Skeletal muscle satellite cell (primary cell): ENCODE measurements at regions not wholly inside any gene's neighbourhood (a gene's known extent, or its start where the extent isn't known, plus 50 kb on each side); places are given as distances from the start of the nearest gene placed in this dataset.

Experiments
- H3K27me3 ChIP-seq: 2 replicates; pipeline ENCODE4 v1.7.0; 2013; ENCODE audit warnings: low read length; ENCODE audit not compliant: control insufficient read depth, insufficient read depth
- H3K36me3 ChIP-seq: 2 replicates; pipeline ENCODE4 v1.7.0; 2013; ENCODE audit warnings: mild to moderate bottlenecking, control low read depth, low read length; ENCODE audit not compliant: insufficient read depth
- H3K4me1 ChIP-seq: 2 replicates; pipeline ENCODE4 v1.7.0; 2013; ENCODE audit warnings: low read length; ENCODE audit not compliant: control insufficient read depth, insufficient read depth
- H3K4me2 ChIP-seq: 2 replicates; pipeline ENCODE4 v1.7.0; 2013; ENCODE audit warnings: mild to moderate bottlenecking, low read length
- H3K4me3 ChIP-seq: 2 replicates; pipeline ENCODE4 v1.7.0; 2013; ENCODE audit warnings: low read length
- H3K9ac ChIP-seq: 2 replicates; pipeline ENCODE4 v1.7.0; 2013; ENCODE audit warnings: mild to moderate bottlenecking, low read depth, low read length, moderate library complexity
- H3K9me3 ChIP-seq: replicated peaks from 2 replicates; pipeline ENCODE4 v1.7.0; 2013; ENCODE audit warnings: mild to moderate bottlenecking, control low read depth, low read length

- H3K9ac ChIP-seq = no peak overlapping the region
- no peak overlapping the region for H3K4me2 ChIP-seq
- no peaks in the 10 kb centered on the region for H3K36me3 ChIP-seq
- H3K9me3 ChIP-seq = peaks cover 6% of the 10 kb centered on the region
- no peaks in the 10 kb centered on the region for H3K4me1 ChIP-seq
- H3K27me3 ChIP-seq = no peaks in the 10 kb centered on the region
- H3K4me3 ChIP-seq = no peak overlapping the region
These were observed 456.4 kb upstream of the PFKP start for GRCh38 chr10:2610946-2611345.

- Histone ChIP-seq H3K4me2 (no peak overlapping the region), H3K27me3 (no peaks in the 10 kb centered on the region), H3K4me3 (no peak overlapping the region), H3K36me3 (no peaks in the 10 kb centered on the region), H3K9me3 (peaks cover 4% of the 10 kb centered on the region), H3K4me1 (no peaks in the 10 kb centered on the region), H3K9ac (no peak overlapping the region)
These were observed 462.5 kb upstream of the PFKP start for GRCh38 chr10:2604891-2605290.

GRCh38 chr10:2599571-2599970 is 467.8 kb upstream of the PFKP start:
- Histone ChIP-seq H3K4me1 (no peaks in the 10 kb centered on the region), H3K9ac (no peak overlapping the region), H3K9me3 (peaks cover 9% of the 10 kb centered on the region)

GRCh38 chr10:2592360-2593160 is 474.8 kb upstream of the PFKP start:
- Histone ChIP-seq H3K4me2 (no peak overlapping the region), H3K27me3 (no peaks in the 10 kb centered on the region), H3K9me3 (peaks cover 14% of the 10 kb centered on the region), H3K4me3 (no peak overlapping the region), H3K36me3 (no peaks in the 10 kb centered on the region), H3K4me1 (no peaks in the 10 kb centered on the region), H3K9ac (no peak overlapping the region)

More at GRCh38 chr10:2599571-2599970, 467.8 kb upstream of the PFKP start:
- Histone ChIP-seq H3K4me3 (no peak overlapping the region), H3K27me3 (no peaks in the 10 kb centered on the region), H3K36me3 (no peaks in the 10 kb centered on the region), H3K4me2 (no peak overlapping the region)

GRCh38 chr10:2589196-2589595 is 478.2 kb upstream of the PFKP start:
- Histone ChIP-seq H3K27me3 (no peaks in the 10 kb centered on the region), H3K4me3 (no peak overlapping the region), H3K4me1 (no peaks in the 10 kb centered on the region), H3K9ac (no peak overlapping the region), H3K9me3 (peaks cover 5% of the 10 kb centered on the region), H3K4me2 (no peak overlapping the region), H3K36me3 (no peaks in the 10 kb centered on the region)

- Histone ChIP-seq H3K36me3 (no peaks in the 10 kb centered on the region), H3K9me3 (no peaks in the 10 kb centered on the region), H3K4me3 (no peak overlapping the region), H3K4me2 (no peak overlapping the region), H3K9ac (no peak overlapping the region), H3K27me3 (no peaks in the 10 kb centered on the region), H3K4me1 (no peaks in the 10 kb centered on the region)
These were observed 483.0 kb upstream of the PFKP start for GRCh38 chr10:2584385-2584784.

- Histone ChIP-seq H3K4me2 (no peak overlapping the region), H3K4me1 (no peaks in the 10 kb centered on the region), H3K27me3 (no peaks in the 10 kb centered on the region), H3K36me3 (no peaks in the 10 kb centered on the region), H3K4me3 (no peak overlapping the region), H3K9ac (no peak overlapping the region), H3K9me3 (peaks cover 4% of the 10 kb centered on the region)
These were observed 490.5 kb upstream of the PFKP start for GRCh38 chr10:2576892-2577291.

- no peaks in the 10 kb centered on the region for H3K36me3 ChIP-seq
- H3K9me3 ChIP-seq = peaks cover 4% of the 10 kb centered on the region
- no peaks in the 10 kb centered on the region for H3K27me3 ChIP-seq
- no peaks in the 10 kb centered on the region for H3K4me1 ChIP-seq
- no peak overlapping the region for H3K4me2 ChIP-seq
- no peak overlapping the region for H3K4me3 ChIP-seq
- no peak overlapping the region for H3K9ac ChIP-seq
These were observed 491.9 kb upstream of the PFKP start for GRCh38 chr10:2575460-2575859.

GRCh38 chr10:2572611-2573010 is 494.7 kb upstream of the PFKP start:
- no peak overlapping the region for H3K4me3 ChIP-seq
- H3K27me3 ChIP-seq = no peaks in the 10 kb centered on the region
- no peaks in the 10 kb centered on the region for H3K4me1 ChIP-seq
- H3K4me2 ChIP-seq = no peak overlapping the region
- no peaks in the 10 kb centered on the region for H3K36me3 ChIP-seq
- H3K9ac ChIP-seq = no peak overlapping the region
- H3K9me3 ChIP-seq = peaks cover 4% of the 10 kb centered on the region

GRCh38 chr10:2556883-2557282 is 510.5 kb upstream of the PFKP start:
- no peaks in the 10 kb centered on the region for H3K36me3 ChIP-seq
- no peak overlapping the region for H3K4me3 ChIP-seq
- no peak overlapping the region for H3K9ac ChIP-seq
- H3K4me2 ChIP-seq = no peak overlapping the region
- H3K27me3 ChIP-seq = no peaks in the 10 kb centered on the region
- H3K4me1 ChIP-seq = no peaks in the 10 kb centered on the region
- H3K9me3 ChIP-seq = no peaks in the 10 kb centered on the region

- no peak overlapping the region for H3K4me3 ChIP-seq
- no peak overlapping the region for H3K4me2 ChIP-seq
- H3K4me1 ChIP-seq = no peaks in the 10 kb centered on the region
- H3K36me3 ChIP-seq = no peaks in the 10 kb centered on the region
- no peak overlapping the region for H3K9ac ChIP-seq
- H3K27me3 ChIP-seq = no peaks in the 10 kb centered on the region
- peaks cover 4% of the 10 kb centered on the region for H3K9me3 ChIP-seq
These were observed 519.3 kb upstream of the PFKP start for GRCh38 chr10:2548071-2548470.

GRCh38 chr10:2547606-2548005 is 519.7 kb upstream of the PFKP start:
- Histone ChIP-seq H3K4me3 (no peak overlapping the region), H3K36me3 (no peaks in the 10 kb centered on the region), H3K9me3 (peaks cover 4% of the 10 kb centered on the region), H3K27me3 (no peaks in the 10 kb centered on the region), H3K4me1 (no peaks in the 10 kb centered on the region), H3K9ac (no peak overlapping the region), H3K4me2 (no peak overlapping the region)
